ENCODE measurements at regions not wholly inside any gene's neighbourhood (a gene's known extent, or its start where the extent isn't known, plus 50 kb on each side); places are given as distances from the start of the nearest gene placed in this dataset.

DNA sequence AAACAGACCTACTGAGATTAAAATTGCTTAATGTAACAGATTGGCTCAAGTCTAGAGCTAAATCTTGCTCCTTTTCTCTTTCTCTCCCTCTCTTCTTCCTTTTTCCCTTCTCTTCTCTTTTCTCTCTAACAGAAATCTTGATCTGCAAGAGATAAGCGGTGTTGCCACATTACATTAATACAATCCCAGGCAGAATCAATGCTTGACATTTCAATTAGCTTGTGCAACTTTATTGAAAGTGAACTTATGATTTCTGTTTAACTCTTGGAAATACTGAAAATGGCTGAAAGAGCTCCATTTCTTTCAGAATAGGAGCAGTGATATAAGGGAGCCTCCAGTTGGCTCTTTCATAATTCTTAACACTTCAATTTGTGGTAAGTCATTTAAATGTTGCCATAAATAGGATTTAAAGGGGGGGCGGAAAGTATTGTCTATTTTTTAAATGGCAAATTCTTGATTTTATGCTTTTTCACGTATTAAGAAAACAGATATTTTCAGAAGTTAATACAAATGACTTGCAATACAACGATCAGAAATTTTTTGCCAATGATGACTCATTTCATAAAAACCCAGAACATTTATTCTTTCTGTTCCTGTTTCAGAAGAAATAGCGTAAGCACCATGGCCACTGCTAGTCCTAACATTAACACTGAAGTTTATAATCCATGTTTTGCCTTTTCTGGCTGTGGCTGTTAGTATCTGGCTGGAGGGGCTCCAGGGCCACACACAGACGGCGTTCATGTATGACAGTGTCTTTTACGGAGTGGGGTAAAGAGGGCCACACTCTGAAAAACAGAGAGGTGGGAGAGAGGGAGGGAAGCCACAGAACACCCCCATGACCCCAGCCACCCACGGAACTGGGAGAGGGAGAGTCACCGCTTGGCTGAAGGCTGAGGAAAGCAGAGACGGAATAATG, 115.7 kb upstream of the FAT1 start:
- Histone ChIP-seq H3K27me3 (no peaks in the 10 kb centered on the region), H3K4me3 (ENCODE audit: low read depth, low read length) (no peak overlapping the region), H3K36me3 (no peaks in the 10 kb centered on the region), H3K4me1 (no peaks in the 10 kb centered on the region), H3K9me3 (no peaks in the 10 kb centered on the region)
- DNase-seq = no peak
- TF ChIP-seq, protein P1, sequence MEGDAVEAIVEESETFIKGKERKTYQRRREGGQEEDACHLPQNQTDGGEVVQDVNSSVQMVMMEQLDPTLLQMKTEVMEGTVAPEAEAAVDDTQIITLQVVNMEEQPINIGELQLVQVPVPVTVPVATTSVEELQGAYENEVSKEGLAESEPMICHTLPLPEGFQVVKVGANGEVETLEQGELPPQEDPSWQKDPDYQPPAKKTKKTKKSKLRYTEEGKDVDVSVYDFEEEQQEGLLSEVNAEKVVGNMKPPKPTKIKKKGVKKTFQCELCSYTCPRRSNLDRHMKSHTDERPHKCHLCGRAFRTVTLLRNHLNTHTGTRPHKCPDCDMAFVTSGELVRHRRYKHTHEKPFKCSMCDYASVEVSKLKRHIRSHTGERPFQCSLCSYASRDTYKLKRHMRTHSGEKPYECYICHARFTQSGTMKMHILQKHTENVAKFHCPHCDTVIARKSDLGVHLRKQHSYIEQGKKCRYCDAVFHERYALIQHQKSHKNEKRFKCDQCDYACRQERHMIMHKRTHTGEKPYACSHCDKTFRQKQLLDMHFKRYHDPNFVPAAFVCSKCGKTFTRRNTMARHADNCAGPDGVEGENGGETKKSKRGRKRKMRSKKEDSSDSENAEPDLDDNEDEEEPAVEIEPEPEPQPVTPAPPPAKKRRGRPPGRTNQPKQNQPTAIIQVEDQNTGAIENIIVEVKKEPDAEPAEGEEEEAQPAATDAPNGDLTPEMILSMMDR (IDR thresholded peaks at IDR 0.05; ENCODE audit: low read depth, low read length) = no peak

DNA sequence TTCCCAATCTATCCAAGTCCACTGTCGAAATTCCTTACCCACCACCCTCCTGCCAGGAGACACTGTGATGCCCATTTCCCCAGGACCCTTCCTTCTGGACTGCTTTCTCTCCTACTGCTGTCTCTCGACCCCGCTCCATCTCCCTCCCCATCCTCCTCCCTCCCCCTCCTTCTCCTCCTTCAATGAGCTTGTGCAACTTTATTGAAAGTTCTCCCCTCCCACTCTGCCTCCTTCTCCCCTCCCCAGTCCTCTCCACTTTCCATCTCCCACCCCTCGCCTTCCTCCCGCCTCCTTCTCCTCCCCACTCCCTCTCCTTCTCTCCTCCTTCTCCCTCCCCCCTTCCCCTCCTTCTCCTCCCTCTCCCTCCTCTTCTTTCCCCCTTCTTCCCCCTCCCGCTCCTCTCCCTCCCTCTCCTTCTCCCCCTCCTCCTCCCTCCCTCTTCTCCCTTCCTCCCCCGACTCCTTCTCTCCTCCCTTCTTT, 116.6 kb upstream of the FAT1 start:
- Histone ChIP-seq H3K4me1 (no peaks in the 10 kb centered on the region), H3K36me3 (no peaks in the 10 kb centered on the region), H3K4me3 (ENCODE audit: low read depth, low read length) (no peak overlapping the region), H3K9me3 (no peaks in the 10 kb centered on the region), H3K27me3 (no peaks in the 10 kb centered on the region)
- TF ChIP-seq, protein P1 (IDR thresholded peaks at IDR 0.05; ENCODE audit: low read depth, low read length) = no peak
- DNase-seq = no peak

DNA sequence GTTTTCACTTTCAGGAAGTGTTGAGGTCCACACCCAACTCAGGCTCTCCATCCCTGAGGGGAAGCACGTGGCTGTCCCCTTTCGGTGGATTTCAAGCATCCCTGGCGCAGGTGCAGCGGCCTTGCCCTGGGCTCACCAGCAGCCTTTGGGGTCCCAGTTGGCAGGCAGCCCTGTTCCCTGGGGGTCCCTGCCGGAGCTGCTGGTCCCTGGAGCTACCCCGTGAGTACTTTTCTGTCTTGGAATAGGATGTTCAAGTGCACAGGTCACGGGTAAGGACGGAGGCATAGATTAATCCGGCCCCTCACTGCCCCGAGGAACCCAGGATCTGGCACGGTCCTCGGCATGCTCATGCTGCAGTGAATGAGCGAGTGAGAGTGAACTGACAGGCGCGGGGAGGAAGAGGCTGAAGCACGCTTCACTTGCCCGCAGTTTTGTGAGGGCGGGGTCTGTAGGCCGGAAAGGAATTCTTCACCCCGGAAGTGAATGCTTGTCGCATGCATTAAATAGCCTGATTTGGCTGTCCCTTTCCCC, 117.2 kb upstream of the FAT1 start:
- Histone ChIP-seq H3K9me3 (no peaks in the 10 kb centered on the region), H3K4me1 (no peaks in the 10 kb centered on the region), H3K27me3 (no peaks in the 10 kb centered on the region), H3K36me3 (no peaks in the 10 kb centered on the region), H3K4me3 (ENCODE audit: low read depth, low read length) (no peak overlapping the region)
- TF ChIP-seq, protein P1 (IDR thresholded peaks at IDR 0.05; ENCODE audit: low read depth, low read length) = no peak
- no peak for DNase-seq

DNA sequence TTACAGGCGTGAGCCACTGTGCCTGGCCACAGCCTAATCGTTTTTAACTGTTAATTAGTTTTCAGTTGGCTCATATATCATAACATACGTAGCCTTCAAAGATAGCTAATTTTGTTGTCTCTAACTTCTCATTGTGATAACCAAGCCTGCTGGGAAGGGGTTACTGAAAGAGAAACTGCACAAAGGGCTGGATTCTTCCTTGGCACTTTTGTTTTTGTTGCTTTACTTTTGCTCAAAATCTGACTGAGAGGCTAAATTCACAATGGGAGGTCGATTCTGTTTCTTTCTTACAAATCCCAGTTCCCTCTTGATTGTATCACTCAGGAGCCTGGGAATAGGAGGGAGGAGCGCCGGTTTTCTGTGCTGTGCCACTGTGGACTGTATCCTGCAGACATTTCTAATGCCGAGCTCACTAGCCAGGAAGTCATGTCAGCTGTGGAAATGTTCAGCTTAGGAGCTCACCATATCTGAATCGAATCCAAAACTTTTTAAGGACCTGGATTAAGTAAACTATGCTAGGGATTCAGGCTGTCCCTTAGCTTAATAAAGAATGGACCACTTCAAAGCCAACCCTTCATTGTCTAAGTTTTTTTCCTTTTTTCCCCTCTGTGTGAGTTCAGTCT, 120.5 kb upstream of the FAT1 start:
- H3K4me1 ChIP-seq = no peaks in the 10 kb centered on the region
- no peaks in the 10 kb centered on the region for H3K9me3 ChIP-seq
- TF ChIP-seq, protein P1 (IDR thresholded peaks at IDR 0.05; ENCODE audit: low read depth, low read length) = no peak
- no peak for DNase-seq
- no peaks in the 10 kb centered on the region for H3K36me3 ChIP-seq
- H3K27me3 ChIP-seq = no peaks in the 10 kb centered on the region
- H3K4me3 ChIP-seq (ENCODE audit: low read depth, low read length) = no peak overlapping the region

DNA sequence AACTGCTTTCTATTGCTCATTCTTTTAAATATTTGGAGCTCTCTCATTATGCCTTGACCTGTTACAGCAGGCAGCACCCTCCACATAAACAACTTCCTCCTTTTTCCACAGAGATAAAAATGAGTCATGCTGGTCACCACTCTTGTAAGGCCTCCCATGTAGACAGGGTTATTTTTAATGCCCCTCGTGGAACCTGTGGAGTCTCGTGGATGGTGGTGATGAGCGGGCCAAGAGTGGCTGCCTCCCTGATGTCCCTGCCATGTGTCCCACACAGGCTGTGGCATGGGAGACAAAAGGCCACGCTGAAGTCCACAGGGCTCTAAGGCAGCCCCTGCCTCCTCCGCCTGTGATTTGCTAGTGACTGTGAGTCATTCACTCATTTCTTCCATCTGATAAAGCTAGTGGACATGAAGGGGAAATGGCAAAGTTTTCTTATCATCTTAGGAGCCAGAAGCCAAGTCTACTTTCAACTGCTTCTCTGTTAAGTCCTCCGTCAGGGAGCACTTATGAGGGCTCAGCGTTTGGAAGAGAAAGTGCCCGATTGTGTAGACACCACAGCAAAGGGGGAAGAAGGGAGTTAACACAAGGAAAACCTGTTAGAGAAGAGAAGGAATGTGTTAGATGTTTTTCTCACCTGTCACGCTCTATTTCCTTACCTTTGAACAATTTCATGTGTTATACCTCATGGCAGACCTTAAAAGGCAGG, 121.6 kb upstream of the FAT1 start:
- H3K4me3 ChIP-seq (ENCODE audit: low read depth, low read length) = no peak overlapping the region
- H3K36me3 ChIP-seq = no peaks in the 10 kb centered on the region
- TF ChIP-seq, protein P1 (IDR thresholded peaks at IDR 0.05; ENCODE audit: low read depth, low read length) = no peak
- H3K27me3 ChIP-seq = no peaks in the 10 kb centered on the region
- H3K4me1 ChIP-seq = no peaks in the 10 kb centered on the region
- H3K9me3 ChIP-seq = no peaks in the 10 kb centered on the region
- no peak for DNase-seq

All from BE2C (cell line).